ENCODE measurements at regions not wholly inside any gene's neighbourhood (a gene's known extent, or its start where the extent isn't known, plus 50 kb on each side); places are given as distances from the start of the nearest gene placed in this dataset.

DNA sequence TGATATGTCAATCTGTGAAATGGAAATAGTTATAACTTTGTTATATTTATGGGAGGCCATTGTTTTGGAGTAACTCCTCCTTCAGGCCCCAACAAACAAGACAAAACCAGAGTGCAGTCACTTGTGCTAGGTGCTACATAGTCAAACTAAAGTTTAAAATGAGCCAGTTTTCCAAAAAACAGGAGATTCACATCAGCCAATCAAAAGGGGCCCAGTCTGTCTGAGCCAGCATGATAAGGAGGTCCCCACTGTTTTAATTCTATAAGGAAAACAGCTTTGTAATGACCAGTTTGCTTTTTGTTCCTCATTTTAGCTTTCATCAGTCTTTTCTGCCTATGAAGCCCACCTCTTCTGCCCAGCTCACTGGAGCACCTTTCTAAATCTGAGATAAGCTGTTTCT lies 94.7 kb upstream of the SLC7A14 start:
- TF ChIP-seq, protein P1, sequence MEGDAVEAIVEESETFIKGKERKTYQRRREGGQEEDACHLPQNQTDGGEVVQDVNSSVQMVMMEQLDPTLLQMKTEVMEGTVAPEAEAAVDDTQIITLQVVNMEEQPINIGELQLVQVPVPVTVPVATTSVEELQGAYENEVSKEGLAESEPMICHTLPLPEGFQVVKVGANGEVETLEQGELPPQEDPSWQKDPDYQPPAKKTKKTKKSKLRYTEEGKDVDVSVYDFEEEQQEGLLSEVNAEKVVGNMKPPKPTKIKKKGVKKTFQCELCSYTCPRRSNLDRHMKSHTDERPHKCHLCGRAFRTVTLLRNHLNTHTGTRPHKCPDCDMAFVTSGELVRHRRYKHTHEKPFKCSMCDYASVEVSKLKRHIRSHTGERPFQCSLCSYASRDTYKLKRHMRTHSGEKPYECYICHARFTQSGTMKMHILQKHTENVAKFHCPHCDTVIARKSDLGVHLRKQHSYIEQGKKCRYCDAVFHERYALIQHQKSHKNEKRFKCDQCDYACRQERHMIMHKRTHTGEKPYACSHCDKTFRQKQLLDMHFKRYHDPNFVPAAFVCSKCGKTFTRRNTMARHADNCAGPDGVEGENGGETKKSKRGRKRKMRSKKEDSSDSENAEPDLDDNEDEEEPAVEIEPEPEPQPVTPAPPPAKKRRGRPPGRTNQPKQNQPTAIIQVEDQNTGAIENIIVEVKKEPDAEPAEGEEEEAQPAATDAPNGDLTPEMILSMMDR (tag by site-specific recombination; IDR thresholded peaks at IDR 0.05): no peak
- TF ChIP-seq, protein P2, sequence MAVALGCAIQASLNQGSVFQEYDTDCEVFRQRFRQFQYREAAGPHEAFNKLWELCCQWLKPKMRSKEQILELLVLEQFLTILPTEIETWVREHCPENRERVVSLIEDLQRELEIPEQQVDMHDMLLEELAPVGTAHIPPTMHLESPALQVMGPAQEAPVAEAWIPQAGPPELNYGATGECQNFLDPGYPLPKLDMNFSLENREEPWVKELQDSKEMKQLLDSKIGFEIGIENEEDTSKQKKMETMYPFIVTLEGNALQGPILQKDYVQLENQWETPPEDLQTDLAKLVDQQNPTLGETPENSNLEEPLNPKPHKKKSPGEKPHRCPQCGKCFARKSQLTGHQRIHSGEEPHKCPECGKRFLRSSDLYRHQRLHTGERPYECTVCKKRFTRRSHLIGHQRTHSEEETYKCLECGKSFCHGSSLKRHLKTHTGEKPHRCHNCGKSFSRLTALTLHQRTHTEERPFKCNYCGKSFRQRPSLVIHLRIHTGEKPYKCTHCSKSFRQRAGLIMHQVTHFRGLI (tag by site-specific recombination; IDR thresholded peaks at IDR 0.05): no peak
- TF ChIP-seq ZNF423 (tag by site-specific recombination; IDR thresholded peaks at IDR 0.05) (no peak), ZNF10 (tag by site-specific recombination; IDR thresholded peaks at IDR 0.05) (no peak), ZNF777 (tag by site-specific recombination; IDR thresholded peaks at IDR 0.05; ENCODE audit: borderline replicate concordance) (no peak), ZNF114 (tag by site-specific recombination; IDR thresholded peaks at IDR 0.05) (no peak), ZNF174 (tag by site-specific recombination; IDR thresholded peaks at IDR 0.05) (no peak), ZNF76 (tag by site-specific recombination; IDR thresholded peaks at IDR 0.05; ENCODE audit: borderline replicate concordance, low read depth) (no peak), YY1 (tag by site-specific recombination; IDR thresholded peaks at IDR 0.05) (no peak), ZNF341 (tag by site-specific recombination; IDR thresholded peaks at IDR 0.05; ENCODE audit: low read depth) (no peak), KLF9 (tag by site-specific recombination; IDR thresholded peaks at IDR 0.05; ENCODE audit: low read depth) (no peak), ZNF792 (tag by site-specific recombination; IDR thresholded peaks at IDR 0.05) (no peak)
- TF ChIP-seq, protein P3, sequence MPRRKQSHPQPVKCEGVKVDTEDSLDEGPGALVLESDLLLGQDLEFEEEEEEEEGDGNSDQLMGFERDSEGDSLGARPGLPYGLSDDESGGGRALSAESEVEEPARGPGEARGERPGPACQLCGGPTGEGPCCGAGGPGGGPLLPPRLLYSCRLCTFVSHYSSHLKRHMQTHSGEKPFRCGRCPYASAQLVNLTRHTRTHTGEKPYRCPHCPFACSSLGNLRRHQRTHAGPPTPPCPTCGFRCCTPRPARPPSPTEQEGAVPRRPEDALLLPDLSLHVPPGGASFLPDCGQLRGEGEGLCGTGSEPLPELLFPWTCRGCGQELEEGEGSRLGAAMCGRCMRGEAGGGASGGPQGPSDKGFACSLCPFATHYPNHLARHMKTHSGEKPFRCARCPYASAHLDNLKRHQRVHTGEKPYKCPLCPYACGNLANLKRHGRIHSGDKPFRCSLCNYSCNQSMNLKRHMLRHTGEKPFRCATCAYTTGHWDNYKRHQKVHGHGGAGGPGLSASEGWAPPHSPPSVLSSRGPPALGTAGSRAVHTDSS (tag by site-specific recombination; IDR thresholded peaks at IDR 0.05): no peak
- TF ChIP-seq, protein P4, sequence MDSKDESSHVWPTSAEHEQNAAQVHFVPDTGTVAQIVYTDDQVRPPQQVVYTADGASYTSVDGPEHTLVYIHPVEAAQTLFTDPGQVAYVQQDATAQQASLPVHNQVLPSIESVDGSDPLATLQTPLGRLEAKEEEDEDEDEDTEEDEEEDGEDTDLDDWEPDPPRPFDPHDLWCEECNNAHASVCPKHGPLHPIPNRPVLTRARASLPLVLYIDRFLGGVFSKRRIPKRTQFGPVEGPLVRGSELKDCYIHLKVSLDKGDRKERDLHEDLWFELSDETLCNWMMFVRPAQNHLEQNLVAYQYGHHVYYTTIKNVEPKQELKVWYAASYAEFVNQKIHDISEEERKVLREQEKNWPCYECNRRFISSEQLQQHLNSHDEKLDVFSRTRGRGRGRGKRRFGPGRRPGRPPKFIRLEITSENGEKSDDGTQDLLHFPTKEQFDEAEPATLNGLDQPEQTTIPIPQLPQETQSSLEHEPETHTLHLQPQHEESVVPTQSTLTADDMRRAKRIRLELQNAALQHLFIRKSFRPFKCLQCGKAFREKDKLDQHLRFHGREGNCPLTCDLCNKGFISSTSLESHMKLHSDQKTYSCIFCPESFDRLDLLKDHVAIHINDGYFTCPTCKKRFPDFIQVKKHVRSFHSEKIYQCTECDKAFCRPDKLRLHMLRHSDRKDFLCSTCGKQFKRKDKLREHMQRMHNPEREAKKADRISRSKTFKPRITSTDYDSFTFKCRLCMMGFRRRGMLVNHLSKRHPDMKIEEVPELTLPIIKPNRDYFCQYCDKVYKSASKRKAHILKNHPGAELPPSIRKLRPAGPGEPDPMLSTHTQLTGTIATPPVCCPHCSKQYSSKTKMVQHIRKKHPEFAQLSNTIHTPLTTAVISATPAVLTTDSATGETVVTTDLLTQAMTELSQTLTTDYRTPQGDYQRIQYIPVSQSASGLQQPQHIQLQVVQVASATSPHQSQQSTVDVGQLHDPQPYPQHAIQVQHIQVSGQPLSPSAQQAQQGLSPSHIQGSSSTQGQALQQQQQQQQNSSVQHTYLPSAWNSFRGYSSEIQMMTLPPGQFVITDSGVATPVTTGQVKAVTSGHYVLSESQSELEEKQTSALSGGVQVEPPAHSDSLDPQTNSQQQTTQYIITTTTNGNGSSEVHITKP (tag by site-specific recombination; IDR thresholded peaks at IDR 0.05): no peak

Data from HEK293 (cell line).